Calu3 (cell line): ENCODE measurements at regions not wholly inside any gene's neighbourhood (a gene's known extent, or its start where the extent isn't known, plus 50 kb on each side); places are given as distances from the start of the nearest gene placed in this dataset.

Source experiments
- BruUV-seq: library from RNA; stranded (reverse); fragments of 400-500 nt; replicated peaks from 2 replicates; lab custom pipeline; 2021; lab: Mats Ljungman, UMichigan
- CTCF ChIA-PET: fragments of 300-600 bp; sonication (Branson Sonifier 250); formaldehyde crosslinking; loops from one replicate; lab custom pipeline; 2022; ENCODE audit warnings: antibody characterized with exemption; lab: Charles Lee
- DNase-seq: peaks from one replicate; pipeline ENCODE4 v3.0.0; 2022
- H3K27ac Mint-ChIP-seq: one replicate; pipeline ENCODE4 v1.8.0; 2022; ENCODE audit warnings: mixed read lengths; ENCODE audit not compliant: unreplicated experiment
- H3K27me3 Mint-ChIP-seq: one replicate; pipeline ENCODE4 v1.8.0; 2022; ENCODE audit warnings: mixed read lengths; ENCODE audit not compliant: unreplicated experiment
- H3K36me3 Mint-ChIP-seq: one replicate; pipeline ENCODE4 v1.8.0; 2022; ENCODE audit warnings: mild to moderate bottlenecking, moderate library complexity, mixed read lengths; ENCODE audit not compliant: insufficient read depth, unreplicated experiment
- H3K4me1 Mint-ChIP-seq: one replicate; pipeline ENCODE4 v1.8.0; 2022; ENCODE audit warnings: mild to moderate bottlenecking, low read depth, mixed read lengths; ENCODE audit not compliant: unreplicated experiment
- H3K4me3 Mint-ChIP-seq: one replicate; pipeline ENCODE4 v1.8.0; 2022; ENCODE audit warnings: mild to moderate bottlenecking, low read depth, moderate library complexity, mixed read lengths; ENCODE audit not compliant: unreplicated experiment
- H3K9me3 Mint-ChIP-seq: one replicate; pipeline ENCODE4 v1.8.0; 2022; ENCODE audit warnings: low read depth, mixed read lengths; ENCODE audit not compliant: unreplicated experiment
- intact Hi-C: fragments of 100-400 bp; cut with micrococcal nuclease; formaldehyde crosslinking; loops from one replicate; pipeline ENCODE4 v1.10.0; 2022; ENCODE audit not compliant: unreplicated experiment
- TF ChIP-seq, protein P1 (sequence below): fragments of 200-600 bp; IDR thresholded peaks from one replicate; pipeline ENCODE4 v1.8.0; 2022; ENCODE audit warnings: antibody characterized with exemption; ENCODE audit not compliant: unreplicated experiment

DNA sequence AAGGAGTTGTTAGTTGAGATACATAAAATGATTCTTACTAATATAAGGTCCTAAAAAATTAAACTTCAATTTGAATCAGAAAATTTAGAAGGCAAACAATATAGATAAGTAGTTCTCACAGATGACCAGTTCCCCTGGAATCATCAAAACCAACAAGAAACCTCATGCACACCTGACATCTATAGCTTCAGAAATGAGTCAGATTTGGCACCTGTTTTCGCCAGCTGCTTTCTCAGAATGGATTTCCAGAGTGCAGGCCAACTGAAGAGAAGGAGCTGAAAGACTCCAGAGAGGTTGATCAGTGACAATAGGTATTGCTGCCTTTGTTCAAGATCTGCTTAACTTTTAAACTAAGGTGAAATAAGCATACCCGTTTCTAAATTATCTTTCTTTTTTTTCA lies 192.4 kb downstream of the RDH14 start:
- Mint-ChIP-seq H3K4me3 (no peak overlapping the region), H3K9me3 (no peaks in the 10 kb centered on the region), H3K36me3 (no peaks in the 10 kb centered on the region), H3K4me1 (no peaks in the 10 kb centered on the region), H3K27me3 (no peaks in the 10 kb centered on the region), H3K27ac (no peak overlapping the region)
- DNase-seq = no peak
- intact Hi-C loops = no loop called here
- TF ChIP-seq, protein P1, sequence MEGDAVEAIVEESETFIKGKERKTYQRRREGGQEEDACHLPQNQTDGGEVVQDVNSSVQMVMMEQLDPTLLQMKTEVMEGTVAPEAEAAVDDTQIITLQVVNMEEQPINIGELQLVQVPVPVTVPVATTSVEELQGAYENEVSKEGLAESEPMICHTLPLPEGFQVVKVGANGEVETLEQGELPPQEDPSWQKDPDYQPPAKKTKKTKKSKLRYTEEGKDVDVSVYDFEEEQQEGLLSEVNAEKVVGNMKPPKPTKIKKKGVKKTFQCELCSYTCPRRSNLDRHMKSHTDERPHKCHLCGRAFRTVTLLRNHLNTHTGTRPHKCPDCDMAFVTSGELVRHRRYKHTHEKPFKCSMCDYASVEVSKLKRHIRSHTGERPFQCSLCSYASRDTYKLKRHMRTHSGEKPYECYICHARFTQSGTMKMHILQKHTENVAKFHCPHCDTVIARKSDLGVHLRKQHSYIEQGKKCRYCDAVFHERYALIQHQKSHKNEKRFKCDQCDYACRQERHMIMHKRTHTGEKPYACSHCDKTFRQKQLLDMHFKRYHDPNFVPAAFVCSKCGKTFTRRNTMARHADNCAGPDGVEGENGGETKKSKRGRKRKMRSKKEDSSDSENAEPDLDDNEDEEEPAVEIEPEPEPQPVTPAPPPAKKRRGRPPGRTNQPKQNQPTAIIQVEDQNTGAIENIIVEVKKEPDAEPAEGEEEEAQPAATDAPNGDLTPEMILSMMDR = no peak
- CTCF ChIA-PET = no interaction called here
- no TSS peak for BruUV-seq

DNA sequence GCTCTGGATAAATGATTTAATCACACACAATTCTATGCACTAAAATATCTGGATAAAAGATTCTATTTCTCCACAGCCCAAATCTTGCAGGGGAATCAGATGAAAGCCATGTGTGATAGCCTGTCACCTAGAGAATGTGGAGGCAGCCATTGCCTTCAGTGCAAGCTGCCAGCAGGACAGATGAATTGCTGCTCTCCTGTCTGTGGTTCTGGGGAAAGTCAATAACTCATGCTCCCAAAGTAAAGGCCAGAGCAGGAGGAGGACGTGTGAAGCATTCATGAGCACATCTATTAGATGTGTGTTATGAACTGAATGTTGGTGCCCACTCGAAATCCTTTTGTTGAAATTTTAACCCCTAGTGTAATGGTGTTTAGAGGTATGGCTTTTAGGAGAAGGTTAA lies 195.1 kb downstream of the RDH14 start:
- CTCF ChIA-PET = no interaction called here
- no peaks in the 10 kb centered on the region for H3K36me3 Mint-ChIP-seq
- no peak overlapping the region for H3K4me3 Mint-ChIP-seq
- no peaks in the 10 kb centered on the region for H3K4me1 Mint-ChIP-seq
- no peaks in the 10 kb centered on the region for H3K27me3 Mint-ChIP-seq
- BruUV-seq = no TSS peak
- DNase-seq = no peak
- intact Hi-C loops = no loop called here
- TF ChIP-seq, protein P1 = no peak
- no peaks in the 10 kb centered on the region for H3K9me3 Mint-ChIP-seq
- no peak overlapping the region for H3K27ac Mint-ChIP-seq

DNA sequence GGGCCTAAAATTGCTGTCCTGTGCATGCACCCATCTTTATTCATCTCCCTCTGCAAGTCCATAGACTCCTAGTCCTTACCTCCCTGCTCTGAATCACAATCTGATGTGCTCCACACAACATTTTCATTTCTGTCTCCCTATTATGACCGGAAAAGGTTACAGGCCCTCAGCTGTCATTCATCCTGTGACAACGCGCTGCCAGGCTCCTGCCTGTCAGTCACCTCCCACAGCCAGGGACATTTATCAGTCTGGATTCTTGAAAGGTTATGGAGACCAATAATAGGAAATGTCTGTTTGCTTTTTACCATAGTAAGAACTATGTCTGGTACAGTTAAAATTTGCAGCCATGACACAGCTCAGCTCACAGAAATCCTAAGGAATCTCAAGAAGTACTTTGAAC lies 197.1 kb downstream of the RDH14 start:
- no TSS peak for BruUV-seq
- no peaks in the 10 kb centered on the region for H3K9me3 Mint-ChIP-seq
- no peaks in the 10 kb centered on the region for H3K27me3 Mint-ChIP-seq
- no peak overlapping the region for H3K4me3 Mint-ChIP-seq
- TF ChIP-seq, protein P1 = no peak
- H3K27ac Mint-ChIP-seq = no peak overlapping the region
- no peak for DNase-seq
- intact Hi-C loops = no loop called here
- CTCF ChIA-PET = no interaction called here
- no peaks in the 10 kb centered on the region for H3K4me1 Mint-ChIP-seq
- no peaks in the 10 kb centered on the region for H3K36me3 Mint-ChIP-seq

DNA sequence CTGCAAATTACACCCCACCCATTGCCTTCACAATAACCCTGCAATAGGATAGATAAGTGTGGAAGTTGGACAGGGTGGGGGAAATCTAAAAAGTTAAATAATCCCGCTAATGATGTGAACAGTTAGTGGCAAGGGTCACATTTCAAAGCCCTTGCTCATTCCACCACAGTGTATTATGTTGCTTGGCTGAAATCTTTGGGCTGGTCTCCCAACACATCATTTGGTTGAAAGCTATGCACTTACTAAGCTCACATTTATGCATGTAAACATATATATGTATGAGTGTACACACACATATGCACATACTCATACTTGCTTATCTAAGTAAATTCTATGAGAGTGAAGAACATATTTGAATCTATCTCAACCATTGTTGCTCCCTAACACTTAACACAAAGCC lies 197.8 kb downstream of the RDH14 start:
- H3K27ac Mint-ChIP-seq = no peak overlapping the region
- intact Hi-C loops = no loop called here
- no TSS peak for BruUV-seq
- H3K27me3 Mint-ChIP-seq = no peaks in the 10 kb centered on the region
- no peak overlapping the region for H3K4me3 Mint-ChIP-seq
- DNase-seq = no peak
- H3K36me3 Mint-ChIP-seq = no peaks in the 10 kb centered on the region
- CTCF ChIA-PET = no interaction called here
- no peaks in the 10 kb centered on the region for H3K9me3 Mint-ChIP-seq
- TF ChIP-seq, protein P1 = no peak
- H3K4me1 Mint-ChIP-seq = no peaks in the 10 kb centered on the region
